Midbrain (tissue), 1 donor: ENCODE measurements at regions not wholly inside any gene's neighbourhood (a gene's known extent, or its start where the extent isn't known, plus 50 kb on each side); places are given as distances from the start of the nearest gene placed in this dataset.

Experiments
- DNase-seq: peaks from one replicate; lab custom pipeline; 2025; lab: John Stamatoyannopoulos, UW

DNA sequence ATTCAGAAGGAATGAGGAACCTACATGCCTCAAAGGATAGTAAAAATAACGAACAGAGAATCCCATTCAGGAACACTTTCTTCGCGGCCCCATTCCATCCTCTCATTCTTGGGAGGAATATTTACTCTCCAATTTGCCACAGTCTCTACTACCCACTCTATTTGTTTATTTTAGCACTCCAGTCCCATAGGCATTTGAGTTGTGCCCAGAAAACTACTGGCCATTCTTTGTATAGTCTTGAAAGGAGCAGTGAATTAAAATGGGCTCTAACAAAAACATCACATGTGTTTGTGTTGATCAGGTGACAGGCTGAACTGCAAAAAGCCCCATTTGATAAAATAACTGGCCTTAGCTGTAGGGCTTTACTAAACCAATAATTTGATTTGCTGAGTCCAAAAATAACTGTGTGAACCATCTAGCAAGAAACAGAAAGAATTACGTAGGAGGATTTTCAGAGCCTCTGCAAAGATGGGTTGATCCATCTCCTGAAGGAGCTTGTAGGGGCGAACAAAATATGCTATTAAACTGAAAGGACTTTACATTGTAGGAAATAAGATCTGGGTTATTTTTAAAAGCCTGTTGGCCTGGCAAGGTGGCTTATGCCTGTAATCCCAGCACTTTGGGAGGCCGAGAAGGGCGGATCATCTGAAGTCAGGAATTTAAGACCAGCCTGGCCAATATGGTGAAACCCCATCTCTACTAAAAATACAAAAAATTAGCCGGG is 142.3 kb upstream of the CPNE8 start:
- no peak for DNase-seq

GRCh38 chr12:39044754-39045153 is 139.4 kb upstream of the CPNE8 start:
- DNase-seq: no peak

- no peak for DNase-seq
Observed at GRCh38 chr12:39043424-39043822, 138.0 kb upstream of the CPNE8 start.

GRCh38 chr12:39040275-39040674 is 134.9 kb upstream of the CPNE8 start:
- DNase-seq: no peak

- DNase-seq: no peak
Observed at GRCh38 chr12:39037115-39037514, 131.7 kb upstream of the CPNE8 start.

GRCh38 chr12:39036105-39036504 is 130.7 kb upstream of the CPNE8 start:
- DNase-seq: no peak

DNA sequence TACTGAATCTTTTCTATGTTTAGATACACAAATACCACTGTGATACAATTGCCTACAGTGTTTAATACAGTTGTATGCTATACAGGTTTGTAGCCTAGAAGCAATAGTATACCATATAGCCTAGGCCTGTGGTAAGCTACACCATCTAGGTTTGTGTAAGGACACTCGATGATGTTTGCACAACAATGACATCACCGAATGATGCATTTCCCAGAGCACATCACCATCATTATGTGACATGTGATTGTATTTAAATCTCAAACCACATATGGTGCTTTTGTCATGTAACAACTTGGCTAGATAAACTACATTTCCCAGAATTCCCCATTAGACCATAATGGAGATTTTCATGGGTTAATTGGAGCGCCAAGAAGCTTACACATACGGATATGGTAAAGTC is 128.4 kb upstream of the CPNE8 start:
- DNase-seq: no peak

GRCh38 chr12:39032448-39032847 is 127.1 kb upstream of the CPNE8 start:
- DNase-seq: no peak

- DNase-seq: no peak
Observed at GRCh38 chr12:39032034-39032433, 126.6 kb upstream of the CPNE8 start.

DNA sequence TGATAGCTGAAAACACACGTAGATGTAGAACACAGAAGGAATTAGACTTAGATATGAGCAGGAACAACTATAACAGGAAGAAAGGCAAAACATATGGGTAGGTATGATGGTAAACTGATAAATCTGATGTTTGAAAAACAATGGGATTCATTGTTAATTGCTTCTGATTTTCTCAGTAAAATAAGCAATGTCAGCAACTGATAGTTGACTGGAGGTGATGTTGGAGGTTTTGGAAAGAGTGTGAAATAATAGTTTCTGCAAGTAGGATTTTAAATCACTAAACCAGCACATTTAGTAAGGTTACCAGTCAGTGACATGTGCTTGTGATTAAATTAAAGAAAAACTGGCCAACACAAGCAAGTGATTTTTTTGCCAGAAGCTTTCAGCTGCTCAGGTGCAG is 123.0 kb upstream of the CPNE8 start:
- DNase-seq: no peak

- no peak for DNase-seq
Observed at GRCh38 chr12:39012870-39013269, 107.5 kb upstream of the CPNE8 start.

GRCh38 chr12:39011166-39011565 is 105.8 kb upstream of the CPNE8 start:
- no peak for DNase-seq

- no peak for DNase-seq
Observed at GRCh38 chr12:39010406-39010805, 105.0 kb upstream of the CPNE8 start.

- no peak for DNase-seq
Observed at GRCh38 chr12:39007619-39008018, 102.2 kb upstream of the CPNE8 start.

DNA sequence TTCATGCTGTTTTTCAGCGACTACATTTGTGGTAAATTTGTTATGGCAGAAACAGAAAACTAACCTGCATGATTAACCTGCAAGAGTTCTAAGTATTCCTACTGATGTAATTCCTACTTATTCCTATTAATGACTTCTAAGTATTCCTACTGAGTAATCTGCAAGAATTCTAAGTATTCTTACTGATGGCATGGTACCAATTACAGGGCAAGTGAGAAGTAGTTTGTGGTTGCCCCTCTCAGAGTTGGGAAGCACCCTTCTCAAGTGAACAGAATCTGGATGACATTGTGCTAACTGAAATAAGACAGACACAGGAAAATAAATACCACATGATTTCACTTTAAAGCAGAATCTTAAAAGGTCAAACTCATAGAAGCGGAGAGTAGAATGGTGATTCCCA is 100.9 kb upstream of the CPNE8 start:
- DNase-seq: no peak

GRCh38 chr12:39005671-39006070 is 100.3 kb upstream of the CPNE8 start:
- DNase-seq: no peak

DNA sequence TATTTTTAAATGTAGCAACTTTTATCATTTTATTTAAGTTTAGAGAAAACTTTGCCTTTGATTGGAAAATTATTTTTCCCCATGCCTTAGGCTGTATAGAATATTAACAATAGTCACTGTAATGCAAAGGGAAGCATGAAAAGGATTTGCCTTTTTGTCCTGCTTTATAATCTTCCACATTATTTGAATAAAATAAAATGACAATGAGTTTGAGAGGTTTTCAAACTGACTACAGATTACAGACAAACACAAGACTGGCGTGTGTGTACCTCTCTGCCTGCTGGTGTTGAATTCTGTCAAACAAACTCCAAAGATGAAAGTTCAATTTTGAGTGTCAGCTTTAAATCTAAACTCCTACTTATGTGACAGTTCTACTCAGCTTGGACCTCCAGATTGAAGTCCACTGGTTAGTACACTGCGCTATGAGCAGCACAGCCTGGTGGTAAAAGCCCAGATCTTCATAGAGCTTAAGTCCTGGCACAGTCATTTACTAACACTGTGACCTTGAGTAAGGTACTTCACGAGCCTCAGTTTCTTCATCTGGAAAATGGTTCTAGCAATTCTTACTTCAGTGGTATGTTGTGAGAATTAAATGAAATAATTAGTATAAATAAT is 98.3 kb upstream of the CPNE8 start:
- no peak for DNase-seq

- DNase-seq: no peak
Observed at GRCh38 chr12:39000370-39000769, 95.0 kb upstream of the CPNE8 start.

GRCh38 chr12:38998887-38999482 is 93.6 kb upstream of the CPNE8 start:
- no peak for DNase-seq

- DNase-seq: no peak
Observed at GRCh38 chr12:38995249-38995648, 89.9 kb upstream of the CPNE8 start.

DNA sequence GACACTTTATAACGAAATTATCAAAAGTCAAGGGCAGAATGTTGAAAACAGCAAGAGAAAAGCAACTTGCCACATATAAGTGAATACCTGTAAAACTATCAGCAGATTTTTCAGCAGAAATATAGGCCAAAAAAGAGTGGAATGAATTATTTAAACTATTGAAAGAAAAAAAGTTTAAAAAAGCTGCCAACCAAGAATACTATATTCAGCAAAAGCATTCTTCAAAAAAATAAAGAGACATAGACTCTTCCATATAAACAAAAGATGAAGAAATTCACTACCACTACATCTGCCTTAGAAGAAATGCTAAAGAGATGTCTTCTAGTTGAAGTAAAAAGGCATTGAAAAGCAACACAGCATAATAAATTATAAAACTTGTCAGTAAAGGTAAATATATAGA is 80.6 kb upstream of the CPNE8 start:
- DNase-seq: no peak

GRCh38 chr12:38984388-38984787 is 79.0 kb upstream of the CPNE8 start:
- DNase-seq: no peak

- no peak for DNase-seq
Observed at GRCh38 chr12:38983117-38983571, 77.8 kb upstream of the CPNE8 start.
